ENCODE measurements at regions not wholly inside any gene's neighbourhood (a gene's known extent, or its start where the extent isn't known, plus 50 kb on each side); places are given as distances from the start of the nearest gene placed in this dataset.

DNA sequence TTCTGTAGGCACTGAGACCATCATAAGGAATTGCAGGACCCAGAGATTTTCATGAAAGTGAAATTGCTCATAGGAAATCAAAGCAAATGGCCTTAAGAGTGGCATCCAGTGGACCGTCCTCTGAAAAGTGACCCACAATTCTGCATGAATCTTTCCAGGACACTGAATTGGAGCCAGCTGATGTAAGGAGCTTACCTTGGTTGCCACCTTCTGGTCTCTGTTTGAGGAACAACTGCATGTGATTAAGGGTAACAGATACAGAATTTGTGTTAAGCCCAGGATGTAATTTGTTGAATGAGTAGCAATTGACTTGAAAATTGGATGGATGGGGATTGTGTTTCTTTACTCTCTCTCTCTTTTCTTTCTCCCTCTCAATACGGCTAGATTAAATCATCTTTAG lies 49.9 kb upstream of the GAS1 start:
- TF ChIP-seq, protein P1, sequence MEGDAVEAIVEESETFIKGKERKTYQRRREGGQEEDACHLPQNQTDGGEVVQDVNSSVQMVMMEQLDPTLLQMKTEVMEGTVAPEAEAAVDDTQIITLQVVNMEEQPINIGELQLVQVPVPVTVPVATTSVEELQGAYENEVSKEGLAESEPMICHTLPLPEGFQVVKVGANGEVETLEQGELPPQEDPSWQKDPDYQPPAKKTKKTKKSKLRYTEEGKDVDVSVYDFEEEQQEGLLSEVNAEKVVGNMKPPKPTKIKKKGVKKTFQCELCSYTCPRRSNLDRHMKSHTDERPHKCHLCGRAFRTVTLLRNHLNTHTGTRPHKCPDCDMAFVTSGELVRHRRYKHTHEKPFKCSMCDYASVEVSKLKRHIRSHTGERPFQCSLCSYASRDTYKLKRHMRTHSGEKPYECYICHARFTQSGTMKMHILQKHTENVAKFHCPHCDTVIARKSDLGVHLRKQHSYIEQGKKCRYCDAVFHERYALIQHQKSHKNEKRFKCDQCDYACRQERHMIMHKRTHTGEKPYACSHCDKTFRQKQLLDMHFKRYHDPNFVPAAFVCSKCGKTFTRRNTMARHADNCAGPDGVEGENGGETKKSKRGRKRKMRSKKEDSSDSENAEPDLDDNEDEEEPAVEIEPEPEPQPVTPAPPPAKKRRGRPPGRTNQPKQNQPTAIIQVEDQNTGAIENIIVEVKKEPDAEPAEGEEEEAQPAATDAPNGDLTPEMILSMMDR (conservative IDR thresholded peaks at IDR 0.05): peak; percentile 30
- Mint-ChIP-seq H3K36me3 (no peaks in the 10 kb centered on the region), H3K27ac (no peak overlapping the region), H3K4me3 (no peak overlapping the region), H3K27me3 (peaks cover 5% of the 10 kb centered on the region), H3K4me1 (ENCODE audit: unreplicated experiment) (peaks cover 28% of the 10 kb centered on the region), H3K9me3 (no peaks in the 10 kb centered on the region)
- DNase-seq (ENCODE audit: extremely low spot score, unreplicated experiment): no peak

DNA sequence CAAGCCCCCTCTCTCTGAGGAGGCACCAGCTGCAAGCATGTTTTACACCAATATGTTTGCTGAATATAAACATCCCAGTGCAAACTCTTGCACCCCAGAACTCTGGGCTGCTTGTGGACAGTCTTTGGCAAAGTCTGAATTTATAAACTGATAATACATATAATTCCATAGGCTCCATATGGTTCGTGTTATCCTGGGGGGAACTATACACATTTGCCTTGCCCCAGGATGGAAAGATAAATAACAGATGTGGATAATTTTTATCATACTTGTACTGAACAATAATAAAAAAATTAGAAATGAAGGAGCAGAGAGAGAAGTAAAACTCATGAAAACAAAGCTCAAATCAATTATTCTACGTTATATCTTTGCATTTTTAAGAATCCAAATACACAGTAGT lies 50.6 kb upstream of the GAS1 start:
- TF ChIP-seq, protein P1 (conservative IDR thresholded peaks at IDR 0.05): no peak
- Mint-ChIP-seq H3K9me3 (no peaks in the 10 kb centered on the region), H3K4me1 (ENCODE audit: unreplicated experiment) (peaks cover 28% of the 10 kb centered on the region), H3K36me3 (no peaks in the 10 kb centered on the region), H3K4me3 (no peak overlapping the region), H3K27me3 (peaks cover 5% of the 10 kb centered on the region), H3K27ac (no peak overlapping the region)
- no peak for DNase-seq (ENCODE audit: extremely low spot score, unreplicated experiment)

DNA sequence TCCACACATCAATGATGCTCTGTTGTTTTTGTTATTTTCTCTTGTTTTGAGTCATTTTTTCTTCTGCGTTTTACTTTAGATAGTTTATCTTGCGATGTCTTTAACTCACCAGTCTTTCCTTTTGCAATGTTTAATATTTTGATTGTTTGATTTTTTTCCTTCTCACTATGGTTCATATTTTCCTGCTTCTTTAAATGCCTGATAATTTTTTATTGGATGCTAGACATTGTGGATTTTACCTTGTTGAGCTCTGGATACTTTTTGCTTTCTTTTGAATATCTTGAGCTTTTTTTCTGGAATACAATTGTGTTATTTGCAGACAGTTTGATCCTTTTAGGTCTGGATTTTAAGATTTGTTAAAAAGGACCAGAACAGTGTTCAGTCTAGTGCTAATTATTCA lies 55.2 kb upstream of the GAS1 start:
- Mint-ChIP-seq H3K27ac (no peak overlapping the region), H3K36me3 (peaks cover 4% of the 10 kb centered on the region), H3K4me1 (ENCODE audit: unreplicated experiment) (peaks cover 10% of the 10 kb centered on the region), H3K4me3 (no peak overlapping the region), H3K9me3 (peaks cover 4% of the 10 kb centered on the region), H3K27me3 (peaks cover under 1% of the 10 kb centered on the region)
- TF ChIP-seq, protein P1 (conservative IDR thresholded peaks at IDR 0.05): no peak
- DNase-seq (ENCODE audit: extremely low spot score, unreplicated experiment): no peak

DNA sequence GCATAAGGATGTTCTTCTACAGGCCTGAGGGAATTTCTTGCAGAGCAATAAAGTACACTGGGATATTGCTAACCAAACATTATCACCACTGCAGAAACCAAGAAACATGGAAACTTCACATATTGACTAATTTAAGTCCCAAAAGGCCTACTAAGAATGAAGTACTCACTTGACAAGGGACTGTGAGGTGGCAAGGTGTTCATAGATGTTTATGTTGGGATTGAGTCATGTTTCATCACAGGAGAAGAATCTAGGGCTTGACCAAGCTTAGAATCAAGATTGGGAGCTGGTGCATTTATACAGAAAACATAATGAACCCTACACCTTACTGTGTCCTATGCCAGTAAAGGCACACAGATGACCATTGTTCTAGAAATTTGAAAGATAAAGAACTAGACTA lies 56.7 kb upstream of the GAS1 start:
- H3K27me3 Mint-ChIP-seq: no peaks in the 10 kb centered on the region
- H3K4me3 Mint-ChIP-seq: no peak overlapping the region
- H3K4me1 Mint-ChIP-seq (ENCODE audit: unreplicated experiment): peaks cover 20% of the 10 kb centered on the region
- DNase-seq (ENCODE audit: extremely low spot score, unreplicated experiment): no peak
- peaks cover 4% of the 10 kb centered on the region for H3K36me3 Mint-ChIP-seq
- peaks cover 4% of the 10 kb centered on the region for H3K9me3 Mint-ChIP-seq
- H3K27ac Mint-ChIP-seq: no peak overlapping the region
- TF ChIP-seq, protein P1 (conservative IDR thresholded peaks at IDR 0.05): no peak

DNA sequence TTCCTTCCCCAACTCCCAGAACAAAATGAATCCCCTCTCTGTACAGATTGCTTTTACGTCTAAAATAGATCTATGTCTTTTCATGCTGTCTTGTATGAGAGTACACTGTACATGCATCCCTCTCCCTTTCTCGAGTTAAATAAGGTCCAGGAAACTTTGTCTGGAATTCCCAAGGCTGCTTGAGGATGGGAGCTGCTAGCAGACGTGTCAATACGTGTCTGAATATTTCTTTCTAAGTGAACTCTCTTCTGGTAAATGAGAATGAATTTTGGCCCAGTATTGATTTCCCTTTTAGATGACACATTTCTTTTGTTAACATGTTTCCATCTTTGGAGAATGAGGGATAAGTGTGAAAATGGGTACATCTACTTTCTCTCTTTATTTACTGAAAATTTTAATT lies 59.6 kb upstream of the GAS1 start:
- DNase-seq (ENCODE audit: extremely low spot score, unreplicated experiment): no peak
- TF ChIP-seq, protein P1 (conservative IDR thresholded peaks at IDR 0.05): no peak
- no peak overlapping the region for H3K4me3 Mint-ChIP-seq
- H3K36me3 Mint-ChIP-seq: peaks cover 4% of the 10 kb centered on the region
- H3K4me1 Mint-ChIP-seq (ENCODE audit: unreplicated experiment): peaks cover 29% of the 10 kb centered on the region
- H3K27ac Mint-ChIP-seq: peak overlapping the region; percentile 27
- peaks cover 4% of the 10 kb centered on the region for H3K9me3 Mint-ChIP-seq
- no peaks in the 10 kb centered on the region for H3K27me3 Mint-ChIP-seq
